ENCODE measurements at regions not wholly inside any gene's neighbourhood (a gene's known extent, or its start where the extent isn't known, plus 50 kb on each side); places are given as distances from the start of the nearest gene placed in this dataset.

GRCh38 chr7:84682543-84682942 is 488.0 kb upstream of the SEMA3A start:
- no peak for DNase-seq (ENCODE audit: low spot score)
- TF ChIP-seq CTCF (IDR thresholded peaks at IDR 0.05; ENCODE audit: extremely low read depth, insufficient read depth, missing control alignments): no peak
- in situ Hi-C loops (cut with MboI; ENCODE audit: low pct_unique_long_range_greater_than_20kb, low sequenced_read_pairs, unreplicated experiment): no loop called here

- in situ Hi-C loops (cut with MboI; ENCODE audit: low pct_unique_long_range_greater_than_20kb, low sequenced_read_pairs, unreplicated experiment): no loop called here
- DNase-seq (ENCODE audit: low spot score): no peak
- TF ChIP-seq CTCF (IDR thresholded peaks at IDR 0.05; ENCODE audit: extremely low read depth, insufficient read depth, missing control alignments): no peak
These were observed 484.3 kb upstream of the SEMA3A start for GRCh38 chr7:84678841-84679240.

GRCh38 chr7:84677117-84677732 is 482.6 kb upstream of the SEMA3A start:
- TF ChIP-seq CTCF (IDR thresholded peaks at IDR 0.05; ENCODE audit: extremely low read depth, insufficient read depth, missing control alignments): no peak
- DNase-seq (ENCODE audit: low spot score): no peak
- in situ Hi-C loops (cut with MboI; ENCODE audit: low pct_unique_long_range_greater_than_20kb, low sequenced_read_pairs, unreplicated experiment): no loop called here

- in situ Hi-C loops (cut with MboI; ENCODE audit: low pct_unique_long_range_greater_than_20kb, low sequenced_read_pairs, unreplicated experiment): no loop called here
- TF ChIP-seq CTCF (IDR thresholded peaks at IDR 0.05; ENCODE audit: extremely low read depth, insufficient read depth, missing control alignments): no peak
- DNase-seq (ENCODE audit: low spot score): peak; percentile 3
These were observed 481.0 kb upstream of the SEMA3A start for GRCh38 chr7:84675633-84676034.

GRCh38 chr7:84674236-84674913 is 479.8 kb upstream of the SEMA3A start:
- in situ Hi-C loops (cut with MboI; ENCODE audit: low pct_unique_long_range_greater_than_20kb, low sequenced_read_pairs, unreplicated experiment): no loop called here
- no peak for DNase-seq (ENCODE audit: low spot score)
- no peak for TF ChIP-seq CTCF (IDR thresholded peaks at IDR 0.05; ENCODE audit: extremely low read depth, insufficient read depth, missing control alignments)

- TF ChIP-seq CTCF (IDR thresholded peaks at IDR 0.05; ENCODE audit: extremely low read depth, insufficient read depth, missing control alignments): no peak
- no peak for DNase-seq (ENCODE audit: low spot score)
- in situ Hi-C loops (cut with MboI; ENCODE audit: low pct_unique_long_range_greater_than_20kb, low sequenced_read_pairs, unreplicated experiment): no loop called here
These were observed 474.7 kb upstream of the SEMA3A start for GRCh38 chr7:84669177-84669732.

Measured in GM13977 (cell line).